ENCODE measurements at regions not wholly inside any gene's neighbourhood (a gene's known extent, or its start where the extent isn't known, plus 50 kb on each side); places are given as distances from the start of the nearest gene placed in this dataset.
A peak's percentile ranks its signal among the peaks of the same experiment; 100 is the strongest.

GRCh38 chr11:127461241-127462064 lies 460.9 kb upstream of the KIRREL3 start:
- peak; percentile 41 for TF ChIP-seq REST (IDR thresholded peaks at IDR 0.05; ENCODE audit: borderline replicate concordance)
- TF ChIP-seq CTCF (IDR thresholded peaks at IDR 0.05; ENCODE audit: poor library complexity, severe bottlenecking) = no peak
- peak; percentile 43 for TF ChIP-seq POLR2AphosphoS5 (IDR thresholded peaks at IDR 0.05)
- no peak for TF ChIP-seq MXI1 (conservative IDR thresholded peaks at IDR 0.05; ENCODE audit: poor library complexity, severe bottlenecking)
- no peak for TF ChIP-seq TAF1 (IDR thresholded peaks at IDR 0.05; ENCODE audit: low read depth)
- TF ChIP-seq SMC3 (conservative IDR thresholded peaks at IDR 0.05; ENCODE audit: poor library complexity) = no peak
